Bronchial epithelial cell (primary cell): ENCODE measurements at regions not wholly inside any gene's neighbourhood (a gene's known extent, or its start where the extent isn't known, plus 50 kb on each side); places are given as distances from the start of the nearest gene placed in this dataset.
A peak's percentile ranks its signal among the peaks of the same experiment; 100 is the strongest.

Experiments used
- DNase-seq: peaks from one replicate; pipeline ENCODE4 v3.0.0-alpha.2; 2010; ENCODE audit warnings: low read depth
- FAIRE-seq: peaks from 2 replicates; lab custom pipeline; 2011; peaks lifted over from hg19 to GRCh38; lab: Jason Lieb, UNC
- H3K27me3 ChIP-seq: 2 replicates; pipeline ENCODE4 v1.5.1; 2011; ENCODE audit warnings: low read length; ENCODE audit not compliant: control insufficient read depth, insufficient read depth
- H3K36me3 ChIP-seq: 2 replicates; pipeline ENCODE4 v1.5.1; 2011; ENCODE audit warnings: low read length; ENCODE audit not compliant: control insufficient read depth, insufficient read depth
- H3K4me3 ChIP-seq: 2 replicates; pipeline ENCODE4 v1.5.1; 2011; ENCODE audit warnings: mild to moderate bottlenecking, low read depth, low read length, control low read depth
- TF ChIP-seq, protein P1 (sequence below): IDR thresholded peaks from 2 replicates; pipeline ENCODE4 v1.5.1; 2011; ENCODE audit warnings: mild to moderate bottlenecking, moderate library complexity, low read length, control low read depth, inconsistent platforms; ENCODE audit not compliant: insufficient read depth, severe bottlenecking

DNA sequence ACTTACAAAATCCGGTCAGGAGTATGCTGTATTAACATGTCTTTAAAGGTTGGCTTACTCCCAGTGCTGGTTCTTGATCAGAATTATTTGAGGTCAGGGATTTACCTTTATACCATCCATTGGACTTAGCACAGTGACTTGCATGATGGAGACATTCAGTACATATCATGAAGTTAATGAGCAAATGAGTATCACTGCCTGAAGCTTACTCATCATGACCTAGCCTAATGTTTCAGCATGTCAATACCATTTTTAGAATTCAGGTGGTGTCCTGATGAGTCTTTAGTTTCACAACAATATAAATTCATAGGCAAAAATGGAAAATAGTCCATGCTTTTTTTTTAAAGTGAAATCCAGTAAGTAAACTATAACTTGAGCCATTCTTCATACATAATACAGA lies 226.0 kb upstream of the C9orf72 start:
- TF ChIP-seq, protein P1, sequence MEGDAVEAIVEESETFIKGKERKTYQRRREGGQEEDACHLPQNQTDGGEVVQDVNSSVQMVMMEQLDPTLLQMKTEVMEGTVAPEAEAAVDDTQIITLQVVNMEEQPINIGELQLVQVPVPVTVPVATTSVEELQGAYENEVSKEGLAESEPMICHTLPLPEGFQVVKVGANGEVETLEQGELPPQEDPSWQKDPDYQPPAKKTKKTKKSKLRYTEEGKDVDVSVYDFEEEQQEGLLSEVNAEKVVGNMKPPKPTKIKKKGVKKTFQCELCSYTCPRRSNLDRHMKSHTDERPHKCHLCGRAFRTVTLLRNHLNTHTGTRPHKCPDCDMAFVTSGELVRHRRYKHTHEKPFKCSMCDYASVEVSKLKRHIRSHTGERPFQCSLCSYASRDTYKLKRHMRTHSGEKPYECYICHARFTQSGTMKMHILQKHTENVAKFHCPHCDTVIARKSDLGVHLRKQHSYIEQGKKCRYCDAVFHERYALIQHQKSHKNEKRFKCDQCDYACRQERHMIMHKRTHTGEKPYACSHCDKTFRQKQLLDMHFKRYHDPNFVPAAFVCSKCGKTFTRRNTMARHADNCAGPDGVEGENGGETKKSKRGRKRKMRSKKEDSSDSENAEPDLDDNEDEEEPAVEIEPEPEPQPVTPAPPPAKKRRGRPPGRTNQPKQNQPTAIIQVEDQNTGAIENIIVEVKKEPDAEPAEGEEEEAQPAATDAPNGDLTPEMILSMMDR: no peak
- H3K36me3 ChIP-seq: no peaks in the 10 kb centered on the region
- no peaks in the 10 kb centered on the region for H3K27me3 ChIP-seq
- H3K4me3 ChIP-seq: no peak overlapping the region
- FAIRE-seq (no peak), DNase-seq (peak; percentile 92)

DNA sequence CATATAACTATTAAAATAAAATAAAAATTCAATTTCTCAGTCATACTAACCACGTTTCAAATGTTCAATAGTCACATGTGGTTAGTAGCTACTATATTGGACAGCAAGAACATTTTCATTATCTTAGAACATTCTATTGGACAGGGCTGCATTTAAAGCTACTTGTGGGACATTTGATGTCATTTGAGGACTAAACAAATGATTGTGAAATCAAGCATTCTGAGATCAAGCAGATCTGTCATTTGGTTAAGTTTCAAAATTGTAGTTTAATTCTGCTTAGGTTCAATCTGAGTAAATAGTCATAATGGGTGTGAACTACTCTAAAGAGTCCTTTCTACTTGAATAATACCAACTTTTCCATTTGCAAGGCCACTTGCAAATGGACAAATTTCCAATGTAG lies 226.9 kb upstream of the C9orf72 start:
- FAIRE-seq: no peak
- no peak overlapping the region for H3K4me3 ChIP-seq
- no peaks in the 10 kb centered on the region for H3K27me3 ChIP-seq
- no peaks in the 10 kb centered on the region for H3K36me3 ChIP-seq
- TF ChIP-seq, protein P1: no peak
- DNase-seq: peak; percentile 17

DNA sequence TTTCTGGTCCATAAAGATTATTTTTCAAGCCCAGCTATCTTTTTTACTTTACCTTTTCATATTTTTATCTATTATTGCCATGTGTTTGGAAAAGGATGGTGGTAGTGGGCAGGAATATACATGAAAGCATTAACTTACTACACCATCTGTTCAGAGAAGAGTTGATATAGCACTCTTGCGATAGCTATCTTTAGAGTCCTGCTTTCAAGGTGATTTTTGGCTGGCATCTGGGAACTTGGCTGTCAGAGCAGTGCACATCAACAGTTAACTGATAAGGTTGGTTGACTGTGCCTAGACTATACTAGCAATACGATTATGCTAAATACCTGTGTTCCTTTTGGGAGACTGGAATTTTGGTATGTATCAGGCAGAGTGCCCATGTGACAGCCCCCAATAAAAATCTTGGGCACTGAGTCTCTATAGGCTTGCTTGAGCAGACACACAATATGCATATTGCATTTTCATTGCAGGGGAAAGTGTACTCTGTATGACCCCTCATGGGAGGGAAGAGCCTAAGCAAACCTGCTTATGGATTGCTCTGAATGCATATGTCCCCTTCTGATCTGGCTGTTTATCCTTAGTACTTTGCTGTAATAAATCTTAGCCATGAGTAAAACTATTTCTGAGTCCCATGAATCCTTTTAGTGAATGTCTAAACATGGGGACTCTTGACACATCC lies 227.6 kb upstream of the C9orf72 start:
- Histone ChIP-seq H3K27me3 (no peaks in the 10 kb centered on the region), H3K36me3 (no peaks in the 10 kb centered on the region), H3K4me3 (no peak overlapping the region)
- no peak for FAIRE-seq
- DNase-seq: no peak
- TF ChIP-seq, protein P1: no peak

DNA sequence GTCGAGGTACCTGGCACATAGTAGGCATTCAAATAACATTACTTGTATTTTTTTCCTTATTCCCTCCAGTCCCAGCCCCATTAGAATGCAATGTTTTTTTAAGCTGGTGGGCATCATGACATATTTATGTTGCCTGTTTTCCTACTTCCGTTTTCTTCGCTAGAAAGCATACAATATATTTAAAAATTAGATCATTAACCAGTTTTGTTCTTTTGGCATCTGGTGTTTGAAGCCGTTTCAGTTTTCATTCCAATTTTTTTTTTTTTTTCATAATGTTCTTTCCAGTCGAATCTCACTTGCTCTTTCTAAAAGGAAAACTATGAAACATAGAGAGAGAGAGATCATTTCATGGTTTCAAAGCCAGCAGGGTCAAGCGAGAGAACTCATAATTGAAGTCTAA lies 228.3 kb upstream of the C9orf72 start:
- TF ChIP-seq, protein P1: no peak
- DNase-seq (no peak), FAIRE-seq (no peak)
- Histone ChIP-seq H3K4me3 (no peak overlapping the region), H3K27me3 (no peaks in the 10 kb centered on the region), H3K36me3 (no peaks in the 10 kb centered on the region)

DNA sequence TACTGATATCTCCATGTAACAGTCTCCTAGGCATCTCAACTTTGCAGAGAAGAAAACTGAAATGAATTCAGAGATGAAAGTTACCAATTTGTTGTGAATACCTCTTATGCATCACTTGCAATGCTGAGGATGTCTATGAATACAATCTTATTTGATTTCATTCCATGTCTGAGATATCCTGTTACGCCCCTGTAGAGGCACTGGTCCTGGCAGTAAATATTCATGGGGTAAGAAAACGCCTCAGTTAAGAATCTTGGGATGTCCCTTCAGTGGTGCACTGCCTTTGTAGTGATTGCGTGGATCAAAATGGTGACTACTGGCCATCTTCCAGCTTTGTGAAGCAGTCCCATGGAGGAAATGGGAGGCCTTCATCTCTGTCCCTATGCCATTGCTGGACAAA lies 229.1 kb upstream of the C9orf72 start:
- Histone ChIP-seq H3K4me3 (no peak overlapping the region), H3K27me3 (no peaks in the 10 kb centered on the region), H3K36me3 (no peaks in the 10 kb centered on the region)
- DNase-seq: no peak
- TF ChIP-seq, protein P1: no peak
- peak; percentile 40 for FAIRE-seq

DNA sequence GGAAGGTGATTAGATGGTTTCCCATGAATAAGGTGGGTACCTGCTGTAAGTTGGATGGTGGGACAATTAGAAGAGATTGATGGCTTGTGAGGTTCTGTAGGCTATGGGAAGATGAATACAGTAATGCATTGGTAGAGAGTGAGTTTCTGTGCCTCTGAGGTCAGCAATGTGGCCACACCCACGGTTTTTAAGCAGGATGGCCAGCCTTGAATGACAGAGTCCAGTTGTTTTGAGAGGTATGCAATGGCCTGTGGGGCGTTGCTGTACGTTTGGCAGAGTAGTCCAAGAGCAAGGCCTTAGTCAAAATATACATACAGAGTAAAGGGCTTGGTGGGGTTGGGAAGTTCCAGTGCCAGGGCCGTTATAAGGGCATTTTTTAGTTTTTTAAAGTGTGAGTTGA lies 235.6 kb upstream of the C9orf72 start:
- no peaks in the 10 kb centered on the region for H3K36me3 ChIP-seq
- peak; percentile 60 for FAIRE-seq
- TF ChIP-seq, protein P1: no peak

More for the DNA sequence above, 235.6 kb upstream of the C9orf72 start:
- DNase-seq: no peak
- Histone ChIP-seq H3K4me3 (no peak overlapping the region), H3K27me3 (no peaks in the 10 kb centered on the region)
